ENCODE measurements at regions not wholly inside any gene's neighbourhood (a gene's known extent, or its start where the extent isn't known, plus 50 kb on each side); places are given as distances from the start of the nearest gene placed in this dataset.
"Not testable (repeated sequence)": the region's sequence is repeated elsewhere in the genome, so short reads cannot be mapped to it uniquely, and the experiment has no call there.

DNA sequence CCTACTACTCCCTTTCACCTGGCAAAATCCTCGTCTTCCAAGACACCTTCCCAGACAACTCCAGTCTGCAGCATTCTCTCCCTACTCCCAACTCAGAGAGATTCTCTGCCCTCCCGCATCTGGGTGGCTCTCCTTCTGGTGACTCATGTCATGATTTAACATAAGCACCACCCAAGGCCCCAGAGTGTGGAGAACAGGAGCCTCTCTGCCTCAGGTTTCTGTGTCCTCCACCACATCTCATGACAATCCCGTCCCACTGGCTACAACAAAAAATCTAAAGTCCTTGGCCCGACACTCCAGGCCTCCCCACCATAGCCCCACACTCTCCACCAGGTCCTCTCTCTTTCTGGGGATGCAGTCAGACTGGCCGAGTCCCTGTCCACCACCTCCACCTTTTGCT lies 197.1 kb downstream of the BCL11A start:
- H3K36me3 ChIP-seq (ENCODE audit: insufficient read depth, low read length), result no peaks in the 10 kb centered on the region
- no peaks in the 10 kb centered on the region for H3K27me3 ChIP-seq (ENCODE audit: control insufficient read depth, insufficient read depth, low read length)
- H3K9me3 ChIP-seq (replicated peaks; ENCODE audit: low read length), result no peaks in the 10 kb centered on the region
- no peak overlapping the region for H3K4me3 ChIP-seq (ENCODE audit: low read length)
- H3K4me1 ChIP-seq (ENCODE audit: control insufficient read depth, insufficient read depth, low read length), result no peaks in the 10 kb centered on the region
- H3K9ac ChIP-seq (ENCODE audit: low read depth, low read length), result no peak overlapping the region
- H3K4me2 ChIP-seq (ENCODE audit: low read length), result no peak overlapping the region

DNA sequence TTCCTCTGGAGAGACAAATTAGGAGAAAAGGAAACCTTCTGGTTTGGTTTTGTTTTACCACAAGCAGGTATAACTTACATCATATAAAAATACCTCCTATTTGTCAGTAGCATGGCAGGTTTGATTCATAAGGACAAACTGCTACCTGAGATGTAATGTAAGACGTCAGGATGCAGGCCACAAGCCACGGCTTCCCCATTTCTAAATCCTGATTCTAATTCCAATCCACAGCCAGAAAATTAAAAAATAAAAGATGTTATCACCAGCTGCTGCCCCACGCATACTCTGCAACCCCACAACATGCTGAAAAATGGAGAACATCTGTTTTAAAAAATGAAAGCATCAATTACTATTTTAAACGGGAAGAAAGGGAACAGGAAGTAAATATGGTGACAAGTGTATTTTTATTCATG lies 197.6 kb downstream of the BCL11A start:
- H3K4me1 ChIP-seq (ENCODE audit: control insufficient read depth, insufficient read depth, low read length), result no peaks in the 10 kb centered on the region
- no peaks in the 10 kb centered on the region for H3K27me3 ChIP-seq (ENCODE audit: control insufficient read depth, insufficient read depth, low read length)
- no peaks in the 10 kb centered on the region for H3K36me3 ChIP-seq (ENCODE audit: insufficient read depth, low read length)
- H3K4me3 ChIP-seq (ENCODE audit: low read length), result no peak overlapping the region
- H3K4me2 ChIP-seq (ENCODE audit: low read length), result no peak overlapping the region
- no peak overlapping the region for H3K9ac ChIP-seq (ENCODE audit: low read depth, low read length)
- no peaks in the 10 kb centered on the region for H3K9me3 ChIP-seq (replicated peaks; ENCODE audit: low read length)

DNA sequence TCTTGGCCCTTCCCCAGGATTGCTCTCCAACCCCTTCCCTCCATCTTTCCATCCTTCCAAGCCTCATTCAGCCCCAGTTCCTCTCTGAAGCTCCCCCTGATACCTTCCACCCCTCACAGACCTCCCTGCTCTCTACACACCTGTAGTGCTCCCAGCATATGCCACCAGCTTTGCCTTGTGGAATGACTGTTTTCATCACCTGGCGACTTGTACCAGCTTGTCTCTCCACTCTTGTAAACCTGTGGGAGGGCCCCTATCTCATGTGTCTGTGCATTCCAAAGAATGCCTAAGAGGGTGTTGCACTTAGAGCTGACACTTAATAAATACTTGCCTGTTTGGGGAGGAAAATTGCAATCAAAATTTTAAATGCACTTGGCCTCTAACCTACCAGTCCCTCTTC lies 198.7 kb downstream of the BCL11A start:
- H3K9me3 ChIP-seq (replicated peaks; ENCODE audit: low read length), result no peaks in the 10 kb centered on the region
- no peaks in the 10 kb centered on the region for H3K36me3 ChIP-seq (ENCODE audit: insufficient read depth, low read length)
- no peak overlapping the region for H3K9ac ChIP-seq (ENCODE audit: low read depth, low read length)
- no peak overlapping the region for H3K4me3 ChIP-seq (ENCODE audit: low read length)
- no peak overlapping the region for H3K4me2 ChIP-seq (ENCODE audit: low read length)
- H3K4me1 ChIP-seq (ENCODE audit: control insufficient read depth, insufficient read depth, low read length), result no peaks in the 10 kb centered on the region
- no peaks in the 10 kb centered on the region for H3K27me3 ChIP-seq (ENCODE audit: control insufficient read depth, insufficient read depth, low read length)

DNA sequence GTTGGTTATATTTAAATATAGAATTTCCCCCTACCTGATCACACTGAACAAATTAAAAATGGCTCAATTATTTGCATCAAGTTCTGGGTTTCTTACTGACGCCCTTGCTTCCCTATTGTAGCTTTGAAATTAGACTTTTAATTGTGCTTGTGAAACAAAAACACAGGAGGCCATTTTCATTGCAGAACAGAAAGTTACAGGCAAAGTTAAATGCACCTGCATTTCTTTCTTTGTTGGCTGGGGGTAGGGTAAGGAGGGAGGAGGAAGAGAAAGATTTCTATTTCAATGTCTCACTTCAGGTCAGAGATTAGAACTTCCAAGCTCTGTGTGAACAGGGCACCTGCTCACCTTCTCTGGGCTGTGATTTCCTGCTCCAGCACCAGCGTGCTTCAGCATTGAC lies 199.6 kb downstream of the BCL11A start:
- Histone ChIP-seq H3K4me2 (ENCODE audit: low read length) (no peak overlapping the region), H3K36me3 (ENCODE audit: insufficient read depth, low read length) (no peaks in the 10 kb centered on the region), H3K4me1 (ENCODE audit: control insufficient read depth, insufficient read depth, low read length) (no peaks in the 10 kb centered on the region), H3K9me3 (replicated peaks; ENCODE audit: low read length) (no peaks in the 10 kb centered on the region), H3K27me3 (ENCODE audit: control insufficient read depth, insufficient read depth, low read length) (no peaks in the 10 kb centered on the region), H3K9ac (ENCODE audit: low read depth, low read length) (no peak overlapping the region), H3K4me3 (ENCODE audit: low read length) (no peak overlapping the region)

DNA sequence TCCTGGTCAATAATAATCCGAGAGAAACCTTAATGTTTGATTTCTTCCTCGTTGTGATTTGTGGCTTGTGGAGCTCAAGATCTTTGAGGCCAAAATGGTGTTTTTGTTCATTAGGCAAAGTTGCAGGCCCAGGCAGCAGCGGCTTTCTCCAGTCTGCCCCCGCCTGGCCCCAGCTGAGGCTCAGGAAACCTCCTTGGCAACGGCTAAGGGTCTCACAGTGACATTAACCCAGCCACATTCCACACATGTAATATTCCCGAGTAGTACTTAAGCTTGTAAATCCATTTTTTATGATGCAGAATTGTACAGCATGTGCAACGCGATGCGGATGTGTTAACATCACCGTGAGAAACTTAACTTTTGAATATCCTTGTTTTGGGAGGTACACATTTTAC lies 200.1 kb downstream of the BCL11A start:
- Histone ChIP-seq H3K4me1 (ENCODE audit: control insufficient read depth, insufficient read depth, low read length) (no peaks in the 10 kb centered on the region), H3K4me2 (ENCODE audit: low read length) (no peak overlapping the region), H3K27me3 (ENCODE audit: control insufficient read depth, insufficient read depth, low read length) (no peaks in the 10 kb centered on the region), H3K9me3 (replicated peaks; ENCODE audit: low read length) (no peaks in the 10 kb centered on the region), H3K36me3 (ENCODE audit: insufficient read depth, low read length) (no peaks in the 10 kb centered on the region), H3K9ac (ENCODE audit: low read depth, low read length) (no peak overlapping the region), H3K4me3 (ENCODE audit: low read length) (no peak overlapping the region)

DNA sequence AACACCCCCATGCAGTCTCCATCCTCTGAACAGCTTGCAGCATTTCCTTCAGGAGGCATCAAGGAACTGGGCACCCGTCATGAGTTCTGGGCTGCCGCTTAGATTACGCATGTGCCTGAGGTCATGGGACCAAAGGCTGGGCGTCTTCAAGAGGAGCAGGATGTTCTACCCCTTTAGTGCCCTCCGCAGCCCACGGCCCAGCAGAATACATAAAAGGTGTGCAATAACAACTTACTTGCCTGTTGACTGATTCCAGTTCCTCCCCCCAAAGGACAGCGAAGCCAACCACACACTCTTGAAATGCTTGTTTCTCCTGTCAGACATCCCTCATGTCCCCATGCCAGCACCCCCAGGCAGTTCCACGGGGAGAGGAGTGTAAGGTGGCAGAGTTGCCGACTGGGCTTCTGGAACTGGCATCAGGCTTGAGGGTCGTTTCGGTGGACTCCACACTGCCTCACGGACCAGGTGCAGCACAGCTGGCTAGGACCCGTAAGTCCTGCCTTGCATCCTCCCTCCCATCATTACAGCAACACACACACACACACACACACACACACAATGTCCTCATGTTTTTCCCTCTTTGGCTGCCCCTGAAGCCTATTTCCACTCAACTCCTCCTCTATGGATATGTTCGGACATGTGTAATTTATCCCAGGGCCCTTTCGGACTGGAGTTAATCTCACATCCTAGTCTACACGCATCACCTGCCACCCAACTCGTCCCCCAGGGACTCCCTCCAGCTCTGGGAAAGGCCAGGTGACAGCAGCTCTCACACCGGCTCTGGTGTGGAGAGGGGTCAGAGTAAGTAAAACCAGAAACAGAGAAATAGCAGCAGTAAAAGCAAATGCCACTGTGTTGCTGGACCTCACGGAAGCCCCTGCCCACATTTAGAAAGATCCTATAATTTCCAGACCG lies 200.7 kb downstream of the BCL11A start:
- H3K4me1 ChIP-seq (ENCODE audit: control insufficient read depth, insufficient read depth, low read length), result no peaks in the 10 kb centered on the region
- H3K36me3 ChIP-seq (ENCODE audit: insufficient read depth, low read length), result no peaks in the 10 kb centered on the region
- no peaks in the 10 kb centered on the region for H3K27me3 ChIP-seq (ENCODE audit: control insufficient read depth, insufficient read depth, low read length)
- H3K4me3 ChIP-seq (ENCODE audit: low read length), result no peak overlapping the region
- H3K4me2 ChIP-seq (ENCODE audit: low read length), result no peak overlapping the region
- no peak overlapping the region for H3K9ac ChIP-seq (ENCODE audit: low read depth, low read length)
- H3K9me3 ChIP-seq (replicated peaks; ENCODE audit: low read length), result no peaks in the 10 kb centered on the region

DNA sequence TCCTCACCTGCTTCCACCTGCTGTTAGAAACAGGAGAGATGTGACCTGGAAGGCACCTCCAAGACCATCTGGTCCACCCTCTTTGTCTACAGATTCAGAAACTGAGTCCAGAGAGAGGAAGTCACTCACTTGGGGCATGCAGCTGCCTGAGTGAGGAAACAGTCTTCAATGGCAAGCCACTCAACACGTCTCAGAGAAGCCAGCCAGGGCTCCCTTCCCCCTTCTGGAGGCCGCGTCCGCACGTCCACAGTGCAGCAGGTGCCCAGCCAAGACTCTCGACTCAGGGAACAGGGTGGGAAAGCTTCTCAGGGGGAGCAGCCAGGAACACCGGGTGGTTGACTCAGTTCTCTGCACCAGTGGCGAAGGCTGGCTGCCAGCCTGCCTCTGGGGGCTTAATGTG lies 201.7 kb downstream of the BCL11A start:
- Histone ChIP-seq H3K4me2 (ENCODE audit: low read length) (no peak overlapping the region), H3K27me3 (ENCODE audit: control insufficient read depth, insufficient read depth, low read length) (no peaks in the 10 kb centered on the region), H3K9me3 (replicated peaks; ENCODE audit: low read length) (no peaks in the 10 kb centered on the region), H3K4me3 (ENCODE audit: low read length) (no peak overlapping the region), H3K36me3 (ENCODE audit: insufficient read depth, low read length) (no peaks in the 10 kb centered on the region), H3K4me1 (ENCODE audit: control insufficient read depth, insufficient read depth, low read length) (no peaks in the 10 kb centered on the region), H3K9ac (ENCODE audit: low read depth, low read length) (no peak overlapping the region)

DNA sequence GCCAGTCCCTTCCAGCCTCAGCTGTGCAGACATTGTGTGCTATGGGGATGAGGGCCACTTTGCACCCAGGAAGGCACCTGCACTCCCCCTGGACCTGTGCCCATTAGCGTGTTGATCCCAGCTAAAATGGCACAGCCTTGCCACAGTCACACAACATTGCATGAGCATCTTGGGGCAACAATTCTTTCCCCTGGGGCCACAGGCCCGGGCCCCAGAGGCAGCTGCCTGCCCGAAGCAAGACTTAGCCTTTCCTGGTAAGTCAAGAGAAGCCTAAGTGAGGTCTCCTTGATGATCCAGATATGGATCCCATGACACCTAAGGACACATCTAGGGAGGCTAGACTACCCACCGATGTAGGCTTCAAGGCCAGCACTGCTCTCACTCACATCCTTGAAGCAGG lies 202.1 kb downstream of the BCL11A start:
- no peaks in the 10 kb centered on the region for H3K9me3 ChIP-seq (replicated peaks; ENCODE audit: low read length)
- no peaks in the 10 kb centered on the region for H3K27me3 ChIP-seq (ENCODE audit: control insufficient read depth, insufficient read depth, low read length)
- H3K36me3 ChIP-seq (ENCODE audit: insufficient read depth, low read length), result no peaks in the 10 kb centered on the region
- H3K4me3 ChIP-seq (ENCODE audit: low read length), result no peak overlapping the region
- H3K9ac ChIP-seq (ENCODE audit: low read depth, low read length), result no peak overlapping the region
- H3K4me1 ChIP-seq (ENCODE audit: control insufficient read depth, insufficient read depth, low read length), result no peaks in the 10 kb centered on the region
- H3K4me2 ChIP-seq (ENCODE audit: low read length), result no peak overlapping the region

DNA sequence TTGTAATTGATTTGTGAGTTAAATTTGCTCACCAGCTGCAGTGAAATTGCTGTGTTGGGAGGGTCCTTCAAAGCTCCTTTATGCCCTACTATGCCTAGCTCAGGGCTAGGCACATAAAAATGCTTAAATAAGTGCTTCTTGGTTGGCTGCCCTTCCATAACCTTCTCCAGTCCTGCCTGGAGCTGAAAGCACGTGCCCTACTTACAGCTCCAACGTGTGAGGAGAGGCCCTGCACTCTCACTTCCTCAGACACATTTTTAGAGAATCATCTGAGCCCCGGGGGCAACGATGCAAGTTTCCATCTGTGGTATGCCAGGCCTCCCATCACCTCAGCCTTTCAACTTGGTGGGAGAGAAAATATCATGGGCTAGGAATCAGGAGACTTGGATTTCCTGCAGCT lies 202.7 kb downstream of the BCL11A start:
- Histone ChIP-seq H3K4me1 (ENCODE audit: control insufficient read depth, insufficient read depth, low read length) (no peaks in the 10 kb centered on the region), H3K4me3 (ENCODE audit: low read length) (no peak overlapping the region), H3K9me3 (replicated peaks; ENCODE audit: low read length) (no peaks in the 10 kb centered on the region), H3K27me3 (ENCODE audit: control insufficient read depth, insufficient read depth, low read length) (no peaks in the 10 kb centered on the region), H3K36me3 (ENCODE audit: insufficient read depth, low read length) (no peaks in the 10 kb centered on the region), H3K4me2 (ENCODE audit: low read length) (no peak overlapping the region), H3K9ac (ENCODE audit: low read depth, low read length) (no peak overlapping the region)

DNA sequence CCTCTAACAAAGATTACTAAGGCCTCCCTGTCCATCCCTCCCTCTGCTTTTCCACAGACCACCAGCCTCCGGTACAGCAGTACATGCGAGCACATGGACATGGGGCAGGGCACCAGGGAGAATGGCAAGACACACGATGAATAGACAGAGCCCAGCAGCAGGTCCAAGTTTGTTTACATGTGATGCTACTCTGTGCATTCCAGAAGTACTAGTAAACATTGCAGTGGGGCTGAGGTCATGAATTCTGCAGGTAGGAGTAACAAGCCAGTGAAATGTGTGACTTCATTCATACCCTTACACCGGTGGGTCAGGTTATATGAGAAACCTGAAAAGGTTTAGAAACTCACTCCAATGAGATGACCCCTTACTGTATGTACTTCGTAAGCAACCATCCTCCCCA lies 205.7 kb downstream of the BCL11A start:
- Histone ChIP-seq H3K4me3 (ENCODE audit: low read length) (no peak overlapping the region), H3K4me2 (ENCODE audit: low read length) (no peak overlapping the region), H3K9ac (ENCODE audit: low read depth, low read length) (no peak overlapping the region)

DNA sequence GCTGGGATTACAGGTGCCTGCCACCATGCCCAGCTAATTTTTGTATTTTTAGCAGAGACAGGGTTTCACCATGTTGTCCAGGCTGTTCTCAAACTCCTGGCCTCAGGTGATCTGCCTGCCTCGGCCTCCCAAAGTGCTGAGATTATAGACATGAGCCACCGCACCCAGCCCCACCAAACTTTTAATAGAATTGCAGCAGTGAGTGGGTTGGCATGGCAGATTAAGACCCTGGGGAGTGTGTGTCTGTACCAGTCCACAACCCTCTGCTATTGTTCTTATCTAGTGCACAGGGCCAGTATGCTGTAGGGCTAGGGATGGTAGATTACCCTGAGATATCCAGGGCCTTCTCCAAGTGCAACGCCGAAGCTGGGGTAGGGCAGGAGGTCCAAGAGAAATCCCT lies 211.0 kb downstream of the BCL11A start:
- H3K9me3 ChIP-seq (replicated peaks; ENCODE audit: low read length); H3K27me3 ChIP-seq (ENCODE audit: control insufficient read depth, insufficient read depth, low read length); H3K4me1 ChIP-seq (ENCODE audit: control insufficient read depth, insufficient read depth, low read length); H3K4me2 ChIP-seq (ENCODE audit: low read length); H3K4me3 ChIP-seq (ENCODE audit: low read length); H3K9ac ChIP-seq (ENCODE audit: low read depth, low read length); H3K36me3 ChIP-seq (ENCODE audit: insufficient read depth, low read length): not testable (repeated sequence)

More for the DNA sequence above, 205.7 kb downstream of the BCL11A start:
- Histone ChIP-seq H3K27me3 (ENCODE audit: control insufficient read depth, insufficient read depth, low read length) (no peaks in the 10 kb centered on the region), H3K36me3 (ENCODE audit: insufficient read depth, low read length) (no peaks in the 10 kb centered on the region), H3K4me1 (ENCODE audit: control insufficient read depth, insufficient read depth, low read length) (no peaks in the 10 kb centered on the region), H3K9me3 (replicated peaks; ENCODE audit: low read length) (no peaks in the 10 kb centered on the region)

DNA sequence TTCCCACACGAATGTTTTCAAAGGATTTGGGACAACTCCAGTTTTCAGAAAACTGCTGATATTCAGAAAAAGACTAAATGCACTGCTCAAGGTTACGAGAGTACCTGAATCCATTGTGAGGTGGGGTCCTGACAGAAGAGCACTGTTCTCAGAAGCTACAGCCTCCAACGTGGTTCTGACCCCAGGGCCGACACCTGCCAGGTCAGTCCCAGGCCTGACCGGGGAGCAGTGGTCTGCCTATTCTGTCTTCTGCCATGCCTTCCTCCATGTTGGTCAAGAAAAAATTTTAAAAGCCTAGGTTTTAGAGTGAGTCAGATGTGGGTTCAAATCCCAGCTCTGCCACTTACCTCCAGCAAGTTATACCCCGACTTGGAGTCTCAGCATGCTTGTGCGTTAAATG lies 212.3 kb downstream of the BCL11A start:
- Histone ChIP-seq H3K36me3 (ENCODE audit: insufficient read depth, low read length) (no peaks in the 10 kb centered on the region), H3K4me1 (ENCODE audit: control insufficient read depth, insufficient read depth, low read length) (no peaks in the 10 kb centered on the region), H3K9ac (ENCODE audit: low read depth, low read length) (no peak overlapping the region), H3K9me3 (replicated peaks; ENCODE audit: low read length) (no peaks in the 10 kb centered on the region), H3K27me3 (ENCODE audit: control insufficient read depth, insufficient read depth, low read length) (no peaks in the 10 kb centered on the region), H3K4me3 (ENCODE audit: low read length) (no peak overlapping the region), H3K4me2 (ENCODE audit: low read length) (no peak overlapping the region)

Data from skeletal muscle satellite cell (primary cell).